SK-N-SH treated with all-trans-retinoic acid at 6 μM for 48 hours (cell line): ENCODE measurements at regions not wholly inside any gene's neighbourhood (a gene's known extent, or its start where the extent isn't known, plus 50 kb on each side); places are given as distances from the start of the nearest gene placed in this dataset.

Source experiments
- CSDC2 ChIP-seq: fragments of 250-450 bp; sonication (Bioruptor Pico); IDR thresholded peaks from 2 replicates; pipeline ENCODE4 v1.5.0; 2020; ENCODE audit warnings: mild to moderate bottlenecking, moderate library complexity
- ISL1 ChIP-seq: fragments of 250-450 bp; sonication (Bioruptor Pico); IDR thresholded peaks from 2 replicates; pipeline ENCODE4 v2.1.2; 2022; ENCODE audit warnings: mild to moderate bottlenecking, moderate library complexity
- PPARA ChIP-seq: fragments of 250-450 bp; sonication (Bioruptor Pico); IDR thresholded peaks from 2 replicates; pipeline ENCODE4 v1.5.0; 2020; ENCODE audit warnings: mild to moderate bottlenecking, borderline replicate concordance
- SNAI2 ChIP-seq: fragments of 250-450 bp; sonication (Bioruptor Pico); IDR thresholded peaks from 2 replicates; pipeline ENCODE4 v1.5.0; 2020; ENCODE audit warnings: mild to moderate bottlenecking, moderate library complexity
- TOX ChIP-seq: fragments of 250-450 bp; sonication (Bioruptor Pico); IDR thresholded peaks from 2 replicates; pipeline ENCODE4 v1.8.0; 2021; ENCODE audit warnings: mild to moderate bottlenecking, moderate library complexity, borderline replicate concordance
- TF ChIP-seq, protein P1 (sequence below): fragments of 250-450 bp; sonication (Bioruptor Pico); IDR thresholded peaks from 2 replicates; pipeline ENCODE4 v1.8.0; 2020; ENCODE audit warnings: mild to moderate bottlenecking, moderate library complexity, borderline replicate concordance

DNA sequence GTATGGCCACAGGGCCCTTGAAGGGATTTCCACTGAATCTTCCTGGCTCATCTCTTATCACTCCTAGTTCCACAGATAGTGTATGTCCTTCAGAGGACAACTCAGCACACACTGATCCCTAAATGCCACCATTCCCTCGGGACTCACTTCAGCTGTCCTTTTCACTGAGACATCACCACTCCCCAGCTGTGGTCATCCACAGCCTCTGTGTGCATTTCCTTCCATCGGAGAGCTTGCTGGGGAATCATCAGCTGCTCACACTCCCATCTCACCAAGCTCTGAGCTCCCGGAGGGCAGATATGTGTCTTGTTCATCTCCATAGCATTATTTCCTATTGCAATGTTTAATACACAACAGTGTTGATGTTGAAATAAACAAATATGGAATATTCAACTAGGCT lies 759.5 kb downstream of the RNF144A start:
- TF ChIP-seq PPARA (no peak), ISL1 (CRISPR knock-in tag) (no peak), CSDC2 (CRISPR knock-in tag) (no peak), SNAI2 (no peak), TOX (CRISPR knock-in tag) (no peak)
- TF ChIP-seq, protein P1, sequence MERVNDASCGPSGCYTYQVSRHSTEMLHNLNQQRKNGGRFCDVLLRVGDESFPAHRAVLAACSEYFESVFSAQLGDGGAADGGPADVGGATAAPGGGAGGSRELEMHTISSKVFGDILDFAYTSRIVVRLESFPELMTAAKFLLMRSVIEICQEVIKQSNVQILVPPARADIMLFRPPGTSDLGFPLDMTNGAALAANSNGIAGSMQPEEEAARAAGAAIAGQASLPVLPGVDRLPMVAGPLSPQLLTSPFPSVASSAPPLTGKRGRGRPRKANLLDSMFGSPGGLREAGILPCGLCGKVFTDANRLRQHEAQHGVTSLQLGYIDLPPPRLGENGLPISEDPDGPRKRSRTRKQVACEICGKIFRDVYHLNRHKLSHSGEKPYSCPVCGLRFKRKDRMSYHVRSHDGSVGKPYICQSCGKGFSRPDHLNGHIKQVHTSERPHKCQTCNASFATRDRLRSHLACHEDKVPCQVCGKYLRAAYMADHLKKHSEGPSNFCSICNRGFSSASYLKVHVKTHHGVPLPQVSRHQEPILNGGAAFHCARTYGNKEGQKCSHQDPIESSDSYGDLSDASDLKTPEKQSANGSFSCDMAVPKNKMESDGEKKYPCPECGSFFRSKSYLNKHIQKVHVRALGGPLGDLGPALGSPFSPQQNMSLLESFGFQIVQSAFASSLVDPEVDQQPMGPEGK (CRISPR knock-in tag), result no peak
